IMR-90 (cell line): ENCODE measurements at regions not wholly inside any gene's neighbourhood (a gene's known extent, or its start where the extent isn't known, plus 50 kb on each side); places are given as distances from the start of the nearest gene placed in this dataset.

ENCODE experiments used
- ATAC-seq: fragments of 200-7000 bp; cut with Tn5 transposase; 2 replicates; pipeline ENCODE4 v1.9.1; 2020; ENCODE audit warnings: low read depth, mild to moderate bottlenecking, moderate library complexity
- BruUV-seq: library from RNA; stranded (reverse); fragments of 400-500 nt; replicated peaks from 2 replicates; lab custom pipeline; 2021; lab: Mats Ljungman, UMichigan
- CTCF ChIA-PET: fragments of 300-600 bp; formaldehyde crosslinking; extraction: SDS; loops from one replicate; lab custom pipeline; 2021; ENCODE audit warnings: antibody characterized with exemption; lab: Yijun Ruan, JAX
- POLR2A ChIA-PET: fragments of 300-600 bp; sonication (Branson Sonifier 250); formaldehyde crosslinking; loops from one replicate; lab custom pipeline; 2022; ENCODE audit warnings: antibody characterized with exemption; ENCODE audit not compliant: unreplicated experiment; lab: Charles Lee
- DNase-seq: peaks from one replicate; pipeline ENCODE4 v3.0.0; 2013
- H2AFZ ChIP-seq: replicated peaks from 2 replicates; pipeline ENCODE3; 2013; ENCODE audit warnings: low read length, mild to moderate bottlenecking; ENCODE audit not compliant: poor library complexity
- H2AK5ac ChIP-seq: 2 replicates; pipeline ENCODE4 v1.6.1; 2013; ENCODE audit warnings: low read depth, low read length, inconsistent platforms
- H2AK9ac ChIP-seq: replicated peaks from 2 replicates; pipeline ENCODE3; 2013; ENCODE audit warnings: mild to moderate bottlenecking, low read depth, low read length, moderate library complexity; ENCODE audit not compliant: poor library complexity
- H2BK120ac ChIP-seq: 2 replicates; pipeline ENCODE4 v1.6.1; 2013; ENCODE audit warnings: low read depth, low read length, inconsistent platforms
- H2BK15ac ChIP-seq: 3 replicates; pipeline ENCODE4 v1.6.1; 2013; ENCODE audit warnings: low read depth, low read length, inconsistent platforms
- H2BK20ac ChIP-seq: 2 replicates; pipeline ENCODE4 v1.6.1; 2013; ENCODE audit warnings: low read depth, mild to moderate bottlenecking, inconsistent platforms, low read length, moderate library complexity
- H2BK5ac ChIP-seq: 2 replicates; pipeline ENCODE4 v1.6.1; 2013; ENCODE audit warnings: mild to moderate bottlenecking, low read depth, low read length, inconsistent platforms; ENCODE audit not compliant: poor library complexity, severe bottlenecking
- H3K14ac ChIP-seq: replicated peaks from 2 replicates; pipeline ENCODE4 v1.6.1; 2013; ENCODE audit warnings: low read depth, low read length, inconsistent platforms
- H3K18ac ChIP-seq: 2 replicates; pipeline ENCODE4 v1.6.1; 2013; ENCODE audit warnings: low read depth, low read length, control low read depth
- H3K23ac ChIP-seq: 2 replicates; pipeline ENCODE4 v1.6.1; 2013; ENCODE audit warnings: low read depth, low read length, inconsistent platforms
- H3K27ac ChIP-seq: 2 replicates; pipeline ENCODE4 v1.5.1; 2013; ENCODE audit warnings: mild to moderate bottlenecking, control low read depth, low read length; ENCODE audit not compliant: insufficient read depth
- H3K27me3 ChIP-seq: 2 replicates; pipeline ENCODE4 v1.6.1; 2013; ENCODE audit warnings: low read length; ENCODE audit not compliant: control insufficient read depth, insufficient read depth
- H3K36me3 ChIP-seq: 2 replicates; pipeline ENCODE4 v1.6.1; 2013; ENCODE audit warnings: low read length, mixed read lengths; ENCODE audit not compliant: control insufficient read depth, insufficient read depth
- H3K4ac ChIP-seq: 2 replicates; pipeline ENCODE4 v1.6.1; 2013; ENCODE audit warnings: low read depth, low read length, inconsistent platforms
- H3K4me1 ChIP-seq: 2 replicates; pipeline ENCODE4 v1.6.1; 2013; ENCODE audit warnings: low read length, mixed read lengths; ENCODE audit not compliant: control insufficient read depth, insufficient read depth
- H3K4me2 ChIP-seq: 2 replicates; pipeline ENCODE4 v1.6.1; 2013; ENCODE audit warnings: low read depth, mild to moderate bottlenecking, control low read depth, low read length, moderate library complexity
- H3K4me3 ChIP-seq: 2 replicates; pipeline ENCODE4 v1.5.1; 2013; ENCODE audit warnings: low read depth, mild to moderate bottlenecking, control low read depth, low read length, moderate library complexity; ENCODE audit not compliant: insufficient read depth
- H3K56ac ChIP-seq: 2 replicates; pipeline ENCODE4 v1.6.1; 2013; ENCODE audit warnings: low read length, inconsistent platforms; ENCODE audit not compliant: insufficient read depth; ENCODE audit errors: extremely low read depth
- H3K79me1 ChIP-seq, 2 experiments: 2 replicates each; pipeline ENCODE4 v1.6.1; 2013; ENCODE audit warnings: low read length in 2 of 2, inconsistent platforms in 1 of 2, low read depth in 1 of 2
- H3K9ac ChIP-seq: 2 replicates; pipeline ENCODE4 v1.6.1; 2013; ENCODE audit warnings: low read depth, low read length, control low read depth
- H3K9me1 ChIP-seq: 2 replicates; pipeline ENCODE4 v1.6.1; 2013; ENCODE audit warnings: low read length, inconsistent platforms; ENCODE audit not compliant: insufficient read depth
- H3K9me3 ChIP-seq: 2 replicates; pipeline ENCODE4 v1.6.1; 2013; ENCODE audit warnings: low read length; ENCODE audit not compliant: control insufficient read depth, insufficient read depth
- H4K20me1 ChIP-seq: 2 replicates; pipeline ENCODE4 v1.6.1; 2013; ENCODE audit warnings: low read length, inconsistent platforms; ENCODE audit not compliant: insufficient read depth
- H4K5ac ChIP-seq: 2 replicates; pipeline ENCODE4 v1.6.1; 2013; ENCODE audit warnings: mild to moderate bottlenecking, low read depth, low read length, control low read depth
- H4K8ac ChIP-seq, 2 experiments: 2 replicates each; pipeline ENCODE4 v1.6.1; 2013; ENCODE audit warnings: low read depth in 2 of 2, low read length in 2 of 2, control low read depth in 1 of 2, inconsistent platforms in 1 of 2
- H4K91ac ChIP-seq: 2 replicates; pipeline ENCODE4 v1.6.1; 2013; ENCODE audit warnings: low read depth, low read length, inconsistent platforms; ENCODE audit not compliant: insufficient read depth
- BHLHE40 ChIP-seq: fragments of 150-350 bp; IDR thresholded peaks from 2 replicates; pipeline ENCODE4 v1.6.1; 2016; ENCODE audit warnings: mild to moderate bottlenecking, low read depth, low read length
- CHD1 ChIP-seq: IDR thresholded peaks from 2 replicates; pipeline ENCODE4 v1.6.1; 2012; ENCODE audit warnings: low read depth, low read length, improper control_type of control experiment
- ELK1 ChIP-seq: fragments of 150-350 bp; IDR thresholded peaks from 2 replicates; pipeline ENCODE4 v1.6.1; 2016; ENCODE audit warnings: low read depth, mild to moderate bottlenecking, low read length, moderate library complexity, borderline replicate concordance
- MAFK ChIP-seq: IDR thresholded peaks from 2 replicates; pipeline ENCODE4 v1.6.1; 2012; ENCODE audit warnings: low read depth, low read length, improper control_type of control experiment
- MXI1 ChIP-seq: IDR thresholded peaks from 2 replicates; pipeline ENCODE4 v1.6.1; 2012; ENCODE audit warnings: low read depth, mild to moderate bottlenecking, low read length, moderate library complexity, borderline replicate concordance
- NFE2L2 ChIP-seq: fragments of 150-350 bp; IDR thresholded peaks from 2 replicates; pipeline ENCODE4 v1.6.1; 2016; ENCODE audit warnings: low read depth, mild to moderate bottlenecking, low read length
- RCOR1 ChIP-seq: IDR thresholded peaks from 2 replicates; pipeline ENCODE4 v1.6.1; 2012; ENCODE audit warnings: mild to moderate bottlenecking, low read length, improper control_type of control experiment; ENCODE audit not compliant: insufficient replicate concordance
- RFX5 ChIP-seq: IDR thresholded peaks from 2 replicates; pipeline ENCODE4 v1.8.0; 2012; ENCODE audit warnings: low read depth, mild to moderate bottlenecking, low read length, moderate library complexity
- SMC3 ChIP-seq: fragments of 150-350 bp; IDR thresholded peaks from 2 replicates; pipeline ENCODE4 v1.6.1; 2016; ENCODE audit warnings: low read depth, mild to moderate bottlenecking, antibody characterized with exemption, low read length, moderate library complexity
- USF2 ChIP-seq: fragments of 150-350 bp; IDR thresholded peaks from 2 replicates; pipeline ENCODE4 v1.6.1; 2017; ENCODE audit warnings: mild to moderate bottlenecking, antibody characterized with exemption, low read length, low read depth
- WGBS, 2 experiments: methylation state at CpG; one replicate each; pipeline versions ENCODE4 v1.1.5 to v1.1.7; 2013; ENCODE audit warnings: missing lambda C conversion rate in 2 of 2; ENCODE audit not compliant: insufficient read length in 1 of 2; ENCODE audit errors: extremely low coverage in 2 of 2; 5-methylcytosine and 5-hydroxymethylcytosine counted together
- dilution Hi-C: fragments of 300-500 bp; cut with HindIII; formaldehyde crosslinking; loops from one replicate; pipeline ENCODE4 v1.14.3; 2018; ENCODE audit warnings: low sequenced_read_pairs; ENCODE audit not compliant: unreplicated experiment
- in situ Hi-C: fragments of 300-500 bp; cut with MboI; formaldehyde crosslinking; loops from 3 replicates; pipeline ENCODE4 v1.14.3; 2019; ENCODE audit warnings: low sequenced_read_pairs, inconsistent platforms, mixed read lengths
- intact Hi-C: fragments of 100-400 bp; cut with micrococcal nuclease; formaldehyde crosslinking; loops from 2 replicates; pipeline ENCODE4 v1.10.0; 2022

GRCh38 chr21:32172106-32172505 lies 106.7 kb downstream of the MIS18A start:
- Histone ChIP-seq H3K23ac (no peak overlapping the region), H2AK5ac (no peak overlapping the region), H3K4me3 (no peak overlapping the region), H3K79me1 (no peaks in the 10 kb centered on the region), H3K4me1 (no peaks in the 10 kb centered on the region), H3K56ac (no peak overlapping the region), H2AK9ac (no peak overlapping the region), H3K27ac (no peak overlapping the region), H3K18ac (no peak overlapping the region), H4K91ac (no peak overlapping the region), H2AFZ (no peak overlapping the region), H3K9me1 (no peaks in the 10 kb centered on the region), H2BK120ac (no peak overlapping the region), H2BK15ac (no peak overlapping the region), H3K36me3 (no peaks in the 10 kb centered on the region), H4K8ac (no peak overlapping the region), H3K9me3 (no peaks in the 10 kb centered on the region), H4K20me1 (no peaks in the 10 kb centered on the region), H4K5ac (no peak overlapping the region), H3K14ac (no peak overlapping the region), H3K27me3 (no peaks in the 10 kb centered on the region), H3K9ac (no peak overlapping the region), H2BK5ac (no peak overlapping the region), H3K4me2 (no peak overlapping the region), H3K4ac (no peak overlapping the region), H2BK20ac (no peak overlapping the region)
- TF ChIP-seq MXI1 (no peak), SMC3 (no peak), RCOR1 (no peak), NFE2L2 (no peak), ELK1 (no peak), MAFK (no peak), USF2 (no peak), BHLHE40 (no peak), CHD1 (no peak), RFX5 (no peak)
- intact Hi-C loops (no loop called here), in situ Hi-C loops (no loop called here), dilution Hi-C loops (no loop called here)
- no peak for DNase-seq
- BruUV-seq: no TSS peak
- ChIA-PET CTCF (interaction anchor here (0.5 kb wide), 1 partner anchor 57 kb away, joined by 3 read pairs; no protein-coding TSS in a partner anchor), POLR2A (no interaction called here)
- ATAC-seq: no peak
- no CpG with 5 or more reads among the region's 2 CpGs for WGBS, 2 experiments
